H9 (cell line): ENCODE measurements at regions not wholly inside any gene's neighbourhood (a gene's known extent, or its start where the extent isn't known, plus 50 kb on each side); places are given as distances from the start of the nearest gene placed in this dataset.

Experiments used
- DNase-seq: peaks from one replicate; pipeline ENCODE4 v3.0.0-alpha.2; 2017
- H2AFZ ChIP-seq: one replicate; pipeline ENCODE4 v1.6.1; 2013; ENCODE audit warnings: mild to moderate bottlenecking, low read length, control low read depth, moderate library complexity
- H2AK5ac ChIP-seq: 2 replicates; pipeline ENCODE4 v1.6.1; 2013; ENCODE audit warnings: low read length, control low read depth, mixed read lengths; ENCODE audit not compliant: insufficient read length
- H2BK120ac ChIP-seq: one replicate; pipeline ENCODE4 v1.6.1; 2013; ENCODE audit warnings: low read depth, mild to moderate bottlenecking, low read length, control low read depth, inconsistent platforms; ENCODE audit not compliant: poor library complexity, severe bottlenecking
- H2BK12ac ChIP-seq: 2 replicates; pipeline ENCODE4 v1.6.1; 2013; ENCODE audit warnings: low read length, control low read depth, mixed read lengths, low read depth; ENCODE audit not compliant: insufficient read length
- H2BK15ac ChIP-seq: 2 replicates; pipeline ENCODE4 v1.6.1; 2013; ENCODE audit warnings: low read depth, low read length, control low read depth
- H2BK20ac ChIP-seq: one replicate; pipeline ENCODE4 v1.6.1; 2013; ENCODE audit warnings: low read depth, mild to moderate bottlenecking, low read length, control low read depth, inconsistent platforms; ENCODE audit not compliant: poor library complexity, severe bottlenecking
- H2BK5ac ChIP-seq: 2 replicates; pipeline ENCODE4 v1.6.1; 2013; ENCODE audit warnings: low read length, control low read depth, mixed read lengths; ENCODE audit not compliant: insufficient read length
- H3K14ac ChIP-seq: 2 replicates; pipeline ENCODE4 v1.6.1; 2013; ENCODE audit warnings: low read length, control low read depth; ENCODE audit not compliant: insufficient read depth
- H3K18ac ChIP-seq: 2 replicates; pipeline ENCODE4 v1.6.1; 2013; ENCODE audit warnings: low read depth, mild to moderate bottlenecking, mixed read lengths, low read length, control low read depth; ENCODE audit not compliant: insufficient read length
- H3K23ac ChIP-seq: 2 replicates; pipeline ENCODE4 v1.6.1; 2013; ENCODE audit warnings: low read length, control low read depth, mixed read lengths, low read depth; ENCODE audit not compliant: insufficient read length
- H3K23me2 ChIP-seq: 2 replicates; pipeline ENCODE4 v1.6.1; 2013; ENCODE audit warnings: low read depth, mild to moderate bottlenecking, mixed read lengths, low read length, control low read depth; ENCODE audit not compliant: insufficient read length, poor library complexity, severe bottlenecking
- H3K27ac ChIP-seq: 2 replicates; pipeline ENCODE4 v1.5.1; 2013; ENCODE audit warnings: low read length, control low read depth, mixed read lengths, low read depth; ENCODE audit not compliant: insufficient read length
- H3K27me3 ChIP-seq: 2 replicates; pipeline ENCODE4 v1.6.1; 2013; ENCODE audit warnings: low read length, control low read depth, inconsistent platforms; ENCODE audit not compliant: insufficient read depth
- H3K4ac ChIP-seq: 2 replicates; pipeline ENCODE4 v1.6.1; 2013; ENCODE audit warnings: low read depth, mild to moderate bottlenecking, control low read depth, inconsistent platforms, low read length, moderate library complexity
- H3K4me1 ChIP-seq: 2 replicates; pipeline ENCODE4 v1.6.1; 2013; ENCODE audit warnings: low read length, control low read depth, inconsistent platforms; ENCODE audit not compliant: insufficient read depth
- H3K4me2 ChIP-seq: 2 replicates; pipeline ENCODE4 v1.6.1; 2013; ENCODE audit warnings: low read length, control low read depth, mixed read lengths; ENCODE audit not compliant: insufficient read length, insufficient read depth
- H3K56ac ChIP-seq: 2 replicates; pipeline ENCODE4 v1.6.1; 2013; ENCODE audit warnings: low read depth, mild to moderate bottlenecking, mixed read lengths, low read length, control low read depth; ENCODE audit not compliant: insufficient read length
- H3K79me1 ChIP-seq: 2 replicates; pipeline ENCODE4 v1.6.1; 2013; ENCODE audit warnings: low read depth, mild to moderate bottlenecking, moderate library complexity, low read length, control low read depth, inconsistent platforms; ENCODE audit not compliant: insufficient read depth, poor library complexity, severe bottlenecking
- H3K79me2 ChIP-seq: 2 replicates; pipeline ENCODE4 v1.6.1; 2013; ENCODE audit warnings: low read length, control low read depth, inconsistent platforms; ENCODE audit not compliant: insufficient read depth
- H3K9ac ChIP-seq: 2 replicates; pipeline ENCODE4 v1.6.1; 2013; ENCODE audit warnings: low read length, control low read depth, mixed read lengths; ENCODE audit not compliant: insufficient read length; ENCODE audit errors: extremely low read depth
- H3K9me3 ChIP-seq: one replicate; pipeline ENCODE4 v1.6.1; 2013; ENCODE audit warnings: low read depth, low read length, inconsistent platforms; ENCODE audit not compliant: control insufficient read depth
- H3T11ph ChIP-seq: one replicate; pipeline ENCODE4 v1.6.1; 2013; ENCODE audit warnings: mild to moderate bottlenecking, low read length, control low read depth, inconsistent platforms
- H4K20me1 ChIP-seq: one replicate; pipeline ENCODE4 v1.6.1; 2013; ENCODE audit not compliant: control insufficient read depth, insufficient read length, insufficient read depth
- H4K5ac ChIP-seq: 2 replicates; pipeline ENCODE4 v1.6.1; 2013; ENCODE audit warnings: low read depth, mild to moderate bottlenecking, mixed read lengths, low read length, control low read depth; ENCODE audit not compliant: insufficient read length
- H4K8ac ChIP-seq: replicated peaks from 2 replicates; pipeline ENCODE4 v1.6.1; 2013; ENCODE audit warnings: low read length, control low read depth, mixed read lengths, low read depth; ENCODE audit not compliant: insufficient read length
- H4K91ac ChIP-seq: 2 replicates; pipeline ENCODE4 v1.6.1; 2013; ENCODE audit warnings: low read depth, mild to moderate bottlenecking, moderate library complexity, mixed read lengths, low read length, control low read depth; ENCODE audit not compliant: insufficient read length
- H3K27ac Mint-ChIP-seq, 3 experiments: 2 replicates in 2 of 3; 3 replicates in 1 of 3; pipeline ENCODE4 v1.8.0; 2020 to 2021; ENCODE audit warnings: mixed read lengths in 3 of 3, mild to moderate bottlenecking in 1 of 3, moderate library complexity in 1 of 3
- H3K27me3 Mint-ChIP-seq: 2 replicates; pipeline ENCODE4 v1.8.0; 2021; ENCODE audit warnings: low read depth, mild to moderate bottlenecking, moderate library complexity, mixed read lengths
- H3K36me3 Mint-ChIP-seq, 3 experiments: 2 replicates in 2 of 3; 3 replicates in 1 of 3; pipeline ENCODE4 v1.8.0; 2020 to 2021; ENCODE audit warnings: low read depth in 3 of 3, mixed read lengths in 3 of 3; ENCODE audit not compliant: insufficient read depth in 1 of 3
- H3K4me1 Mint-ChIP-seq, 2 experiments: 2 replicates each; pipeline ENCODE4 v1.8.0; 2020; ENCODE audit warnings: mixed read lengths in 2 of 2
- H3K4me3 Mint-ChIP-seq, 2 experiments: 2 replicates in 1 of 2; 3 replicates in 1 of 2; pipeline ENCODE4 v1.8.0; 2020 to 2021; ENCODE audit warnings: mild to moderate bottlenecking in 2 of 2, mixed read lengths in 2 of 2, moderate library complexity in 1 of 2
- H3K9me3 Mint-ChIP-seq, 2 experiments: 2 replicates in 1 of 2; 3 replicates in 1 of 2; pipeline ENCODE4 v1.8.0; 2020; ENCODE audit warnings: mild to moderate bottlenecking in 2 of 2, mixed read lengths in 2 of 2, moderate library complexity in 1 of 2
- CTCF ChIP-seq: fragments of 200-600 bp; sonication (generic); conservative IDR thresholded peaks from 3 replicates; pipeline ENCODE4 v1.8.0; 2021; ENCODE audit warnings: antibody characterized with exemption, mild to moderate bottlenecking
- WGBS: extraction: QIAGEN DNeasy Blood & Tissue Kit; methylation state at CpG from one replicate; pipeline ENCODE4 v1.1.7; 2013; ENCODE audit warnings: missing lambda C conversion rate, low lambda C conversion rate, mixed read lengths; ENCODE audit not compliant: insufficient read length; ENCODE audit errors: extremely low coverage; 5-methylcytosine and 5-hydroxymethylcytosine counted together

GRCh38 chr13:74597526-74597925, 463.3 kb upstream of the KLF12 start:
- H3K27me3 Mint-ChIP-seq = no peaks in the 10 kb centered on the region
- Histone ChIP-seq H3K9ac (no peak overlapping the region), H4K5ac (no peak overlapping the region), H3K4me1 (peaks cover 3% of the 10 kb centered on the region; the same call in 1 of the 2 replicates), H3K4ac (no peak overlapping the region), H3K27ac (no peak overlapping the region), H3K79me1 (no peaks in the 10 kb centered on the region), H4K91ac (no peak overlapping the region), H2BK12ac (no peak overlapping the region), H3K27me3 (no peaks in the 10 kb centered on the region), H3T11ph (no peak overlapping the region), H3K79me2 (no peaks in the 10 kb centered on the region), H3K56ac (no peak overlapping the region), H3K23me2 (no peaks in the 10 kb centered on the region), H4K8ac (no peak overlapping the region), H2BK120ac (no peak overlapping the region), H4K20me1 (no peaks in the 10 kb centered on the region), H2BK15ac (no peak overlapping the region), H2AFZ (no peak overlapping the region), H2AK5ac (no peak overlapping the region), H3K4me2 (no peak overlapping the region), H2BK5ac (no peak overlapping the region), H3K9me3 (no peaks in the 10 kb centered on the region), H3K14ac (no peak overlapping the region), H2BK20ac (no peak overlapping the region), H3K23ac (no peak overlapping the region), H3K18ac (no peak overlapping the region)
- H3K4me3 Mint-ChIP-seq = no peak overlapping the region
- H3K4me1 Mint-ChIP-seq = peaks cover 6 to 10% of the 10 kb centered on the region in 2 experiments
- H3K27ac Mint-ChIP-seq = no peak overlapping the region
- TF ChIP-seq CTCF = no peak
- no peak for DNase-seq
- H3K9me3 Mint-ChIP-seq = no peaks in the 10 kb centered on the region
- H3K36me3 Mint-ChIP-seq = no peaks in the 10 kb centered on the region
- no CpG with 5 or more reads among the region's 3 CpGs for WGBS
